ENCODE measurements at regions not wholly inside any gene's neighbourhood (a gene's known extent, or its start where the extent isn't known, plus 50 kb on each side); places are given as distances from the start of the nearest gene placed in this dataset.
"Not testable (repeated sequence)": the region's sequence is repeated elsewhere in the genome, so short reads cannot be mapped to it uniquely, and the experiment has no call there.

GRCh38 chr19:13669780-13670355, 94.5 kb upstream of the MRI1 start:
- Mint-ChIP-seq H3K36me3 (peaks cover 12% of the 10 kb centered on the region in 2 donors), H3K27ac (no peak overlapping the region), H3K9me3 (peaks cover 11 to 12% of the 10 kb centered on the region in 2 donors)
- DNase-seq (ENCODE audit: low spot score in 2 of 2) (no peak), ATAC-seq (no peak)

GRCh38 chr19:13668964-13669363, 95.4 kb upstream of the MRI1 start:
- no peak overlapping the region for H3K27ac Mint-ChIP-seq
- ATAC-seq, result no peak
- no peak for DNase-seq (ENCODE audit: low spot score in 2 of 2)
- H3K36me3 Mint-ChIP-seq, result peaks cover 12% of the 10 kb centered on the region in 2 donors
- H3K9me3 Mint-ChIP-seq, result peaks cover 11 to 12% of the 10 kb centered on the region in 2 donors

GRCh38 chr19:13666165-13666564, 98.2 kb upstream of the MRI1 start:
- DNase-seq (ENCODE audit: low spot score in 2 of 2), result peak in 1 of 2 donors; percentile 20
- H3K9me3 Mint-ChIP-seq, result no peaks in the 10 kb centered on the region
- no peak for ATAC-seq
- H3K36me3 Mint-ChIP-seq, result no peaks in the 10 kb centered on the region
- H3K27ac Mint-ChIP-seq, result no peak overlapping the region

GRCh38 chr19:13665125-13665905, 99.0 kb upstream of the MRI1 start:
- Mint-ChIP-seq H3K9me3 (no peaks in the 10 kb centered on the region), H3K36me3 (no peaks in the 10 kb centered on the region), H3K27ac (no peak overlapping the region)
- ATAC-seq (no peak), DNase-seq (ENCODE audit: low spot score in 2 of 2) (no peak)

- H3K9me3 Mint-ChIP-seq, result peaks cover 4 to 13% of the 10 kb centered on the region in 2 donors
- no peak overlapping the region for H3K27ac Mint-ChIP-seq
- DNase-seq (ENCODE audit: low spot score in 2 of 2) (no peak), ATAC-seq (no peak)
- peaks cover 0 to 6% of the 10 kb centered on the region in 2 donors for H3K36me3 Mint-ChIP-seq
Measured at GRCh38 chr19:13652810-13653590, 111.3 kb upstream of the MRI1 start.

GRCh38 chr19:13646758-13647157, 117.6 kb upstream of the MRI1 start:
- ATAC-seq (no peak), DNase-seq (ENCODE audit: low spot score in 2 of 2) (no peak)
- Mint-ChIP-seq H3K27ac (peak overlapping the region in 1 of 2 donors; percentile 9), H3K9me3 (peaks cover 3 to 4% of the 10 kb centered on the region in 2 donors), H3K36me3 (no peaks in the 10 kb centered on the region)

- DNase-seq (ENCODE audit: low spot score in 2 of 2), result no peak
- Mint-ChIP-seq H3K9me3 (peaks cover 3 to 4% of the 10 kb centered on the region in 2 donors), H3K27ac (no peak overlapping the region), H3K36me3 (peaks cover 0 to under 1% of the 10 kb centered on the region in 2 donors)
- no peak for ATAC-seq
Measured at GRCh38 chr19:13644645-13645044, 119.7 kb upstream of the MRI1 start.

GRCh38 chr19:13640611-13641010, 123.7 kb upstream of the MRI1 start:
- peaks cover 0 to 5% of the 10 kb centered on the region in 2 donors for H3K36me3 Mint-ChIP-seq
- ATAC-seq, result no peak
- no peak overlapping the region for H3K27ac Mint-ChIP-seq

GRCh38 chr19:13639342-13639929, 124.9 kb upstream of the MRI1 start:
- H3K36me3 Mint-ChIP-seq, result peaks cover 0 to 5% of the 10 kb centered on the region in 2 donors
- ATAC-seq, result no peak
- H3K27ac Mint-ChIP-seq, result no peak overlapping the region
- DNase-seq (ENCODE audit: low spot score in 2 of 2), result no peak
- H3K9me3 Mint-ChIP-seq, result peaks cover 0 to 3% of the 10 kb centered on the region in 2 donors

More at GRCh38 chr19:13640611-13641010, 123.7 kb upstream of the MRI1 start:
- no peak for DNase-seq (ENCODE audit: low spot score in 2 of 2)
- H3K9me3 Mint-ChIP-seq, result peaks cover 4 to 6% of the 10 kb centered on the region in 2 donors

- peaks cover 0 to 3% of the 10 kb centered on the region in 2 donors for H3K9me3 Mint-ChIP-seq
- H3K36me3 Mint-ChIP-seq, result peaks cover 0 to 5% of the 10 kb centered on the region in 2 donors
- ATAC-seq (peak in 1 of 2 donors; percentile 63), DNase-seq (ENCODE audit: low spot score in 2 of 2) (no peak)
- H3K27ac Mint-ChIP-seq, result peak overlapping the region in 1 of 2 donors; percentile 46
Measured at GRCh38 chr19:13637664-13638063, 126.7 kb upstream of the MRI1 start.

GRCh38 chr19:13634658-13635057, 128.4 kb upstream of the CACNA1A start:
- Mint-ChIP-seq H3K36me3 (peaks cover 0 to 5% of the 10 kb centered on the region in 2 donors), H3K27ac (no peak overlapping the region), H3K9me3 (peaks cover 0 to 3% of the 10 kb centered on the region in 2 donors)
- ATAC-seq (no peak), DNase-seq (ENCODE audit: low spot score in 2 of 2) (no peak)

GRCh38 chr19:13633522-13633922, 127.2 kb upstream of the CACNA1A start:
- H3K27ac Mint-ChIP-seq, result no peak overlapping the region
- H3K36me3 Mint-ChIP-seq, result no peaks in the 10 kb centered on the region
- no peak for DNase-seq (ENCODE audit: low spot score in 2 of 2)
- H3K9me3 Mint-ChIP-seq, result no peaks in the 10 kb centered on the region
- no peak for ATAC-seq

- H3K9me3 Mint-ChIP-seq, result no peaks in the 10 kb centered on the region
- H3K36me3 Mint-ChIP-seq, result no peaks in the 10 kb centered on the region
- no peak overlapping the region for H3K27ac Mint-ChIP-seq
- ATAC-seq (no peak), DNase-seq (ENCODE audit: low spot score in 2 of 2) (no peak)
Measured at GRCh38 chr19:13633109-13633508, 126.8 kb upstream of the CACNA1A start.

GRCh38 chr19:13632164-13632563, 125.9 kb upstream of the CACNA1A start:
- ATAC-seq; H3K27ac Mint-ChIP-seq; DNase-seq (ENCODE audit: low spot score in 2 of 2); H3K9me3 Mint-ChIP-seq; H3K36me3 Mint-ChIP-seq: not testable (repeated sequence)

- DNase-seq (ENCODE audit: low spot score in 2 of 2) (peak in 1 of 2 donors; percentile 56), ATAC-seq (peak; percentile 71 to 94)
- Mint-ChIP-seq H3K36me3 (no peaks in the 10 kb centered on the region), H3K9me3 (no peaks in the 10 kb centered on the region), H3K27ac (peak overlapping the region in 1 of 2 donors; percentile 56)
Measured at GRCh38 chr19:13629687-13630357, 123.5 kb upstream of the CACNA1A start.

- Mint-ChIP-seq H3K27ac (no peak overlapping the region), H3K9me3 (no peaks in the 10 kb centered on the region), H3K36me3 (no peaks in the 10 kb centered on the region)
- DNase-seq (ENCODE audit: low spot score in 2 of 2) (peak in 1 of 2 donors; percentile 26), ATAC-seq (no peak)
Measured at GRCh38 chr19:13627531-13627930, 121.3 kb upstream of the CACNA1A start.
